AG04449 (cell line): ENCODE measurements at regions not wholly inside any gene's neighbourhood (a gene's known extent, or its start where the extent isn't known, plus 50 kb on each side); places are given as distances from the start of the nearest gene placed in this dataset.
"Not testable (repeated sequence)": the region's sequence is repeated elsewhere in the genome, so short reads cannot be mapped to it uniquely, and the experiment has no call there.

ENCODE experiments used
- CTCF ChIA-PET: fragments of 350-600 bp; formaldehyde crosslinking; extraction: SDS; loops from one replicate; lab custom pipeline; 2021; ENCODE audit warnings: antibody characterized with exemption; lab: Yijun Ruan, JAX
- POLR2A ChIA-PET: fragments of 400-600, 350-600 bp; formaldehyde crosslinking; extraction: SDS; loops from one replicate; lab custom pipeline; 2020; ENCODE audit warnings: antibody characterized with exemption, inconsistent platforms; lab: Yijun Ruan, JAX
- DNase-seq: peaks from one replicate; pipeline ENCODE4 v3.0.0-alpha.2; 2010; ENCODE audit warnings: low read depth, low spot score
- H3K4me3 ChIP-seq: 2 replicates; pipeline ENCODE4 v1.5.1; 2011; ENCODE audit warnings: low read depth, mild to moderate bottlenecking, control low read depth, low read length
- TF ChIP-seq, protein P1 (sequence below): IDR thresholded peaks from one replicate; pipeline ENCODE4 v1.5.1; 2011; ENCODE audit warnings: mild to moderate bottlenecking, moderate library complexity, low read length, control low read depth, inconsistent platforms; ENCODE audit not compliant: insufficient read depth; ENCODE audit errors: missing control alignments

DNA sequence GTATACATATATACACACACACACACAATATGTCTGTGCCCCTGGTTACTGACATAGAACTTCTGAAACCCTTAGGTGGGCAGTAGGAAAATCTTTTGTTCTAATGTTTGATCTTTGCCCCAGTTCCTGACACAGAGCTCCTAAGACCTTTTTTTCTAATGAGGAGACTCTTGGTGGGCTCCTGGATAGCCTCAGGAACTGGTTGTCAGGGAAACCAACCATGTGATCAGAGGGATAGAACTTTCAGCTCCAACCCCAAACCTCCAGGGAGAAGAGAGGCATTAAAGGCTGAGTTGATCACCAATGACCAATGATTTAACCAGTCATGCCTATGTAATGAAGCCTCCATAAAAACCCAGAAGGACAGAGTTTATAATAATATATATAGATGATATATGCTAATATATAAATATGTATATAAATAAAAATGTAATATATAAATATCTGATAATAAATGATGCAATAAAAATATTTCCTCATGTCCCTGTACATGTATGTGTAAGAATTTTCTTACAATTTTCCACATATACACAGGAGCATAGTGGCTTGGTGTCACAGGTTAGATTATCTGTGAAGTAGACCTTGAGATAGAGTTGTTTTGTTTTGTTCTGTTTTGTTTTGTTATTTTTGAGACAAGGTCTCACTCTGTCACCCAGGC lies 93.3 kb downstream of the GPX5 start:
- POLR2A ChIA-PET = no interaction called here
- TF ChIP-seq, protein P1, sequence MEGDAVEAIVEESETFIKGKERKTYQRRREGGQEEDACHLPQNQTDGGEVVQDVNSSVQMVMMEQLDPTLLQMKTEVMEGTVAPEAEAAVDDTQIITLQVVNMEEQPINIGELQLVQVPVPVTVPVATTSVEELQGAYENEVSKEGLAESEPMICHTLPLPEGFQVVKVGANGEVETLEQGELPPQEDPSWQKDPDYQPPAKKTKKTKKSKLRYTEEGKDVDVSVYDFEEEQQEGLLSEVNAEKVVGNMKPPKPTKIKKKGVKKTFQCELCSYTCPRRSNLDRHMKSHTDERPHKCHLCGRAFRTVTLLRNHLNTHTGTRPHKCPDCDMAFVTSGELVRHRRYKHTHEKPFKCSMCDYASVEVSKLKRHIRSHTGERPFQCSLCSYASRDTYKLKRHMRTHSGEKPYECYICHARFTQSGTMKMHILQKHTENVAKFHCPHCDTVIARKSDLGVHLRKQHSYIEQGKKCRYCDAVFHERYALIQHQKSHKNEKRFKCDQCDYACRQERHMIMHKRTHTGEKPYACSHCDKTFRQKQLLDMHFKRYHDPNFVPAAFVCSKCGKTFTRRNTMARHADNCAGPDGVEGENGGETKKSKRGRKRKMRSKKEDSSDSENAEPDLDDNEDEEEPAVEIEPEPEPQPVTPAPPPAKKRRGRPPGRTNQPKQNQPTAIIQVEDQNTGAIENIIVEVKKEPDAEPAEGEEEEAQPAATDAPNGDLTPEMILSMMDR = no peak
- DNase-seq = no peak
- CTCF ChIA-PET = no interaction called here
- no peak overlapping the region for H3K4me3 ChIP-seq

DNA sequence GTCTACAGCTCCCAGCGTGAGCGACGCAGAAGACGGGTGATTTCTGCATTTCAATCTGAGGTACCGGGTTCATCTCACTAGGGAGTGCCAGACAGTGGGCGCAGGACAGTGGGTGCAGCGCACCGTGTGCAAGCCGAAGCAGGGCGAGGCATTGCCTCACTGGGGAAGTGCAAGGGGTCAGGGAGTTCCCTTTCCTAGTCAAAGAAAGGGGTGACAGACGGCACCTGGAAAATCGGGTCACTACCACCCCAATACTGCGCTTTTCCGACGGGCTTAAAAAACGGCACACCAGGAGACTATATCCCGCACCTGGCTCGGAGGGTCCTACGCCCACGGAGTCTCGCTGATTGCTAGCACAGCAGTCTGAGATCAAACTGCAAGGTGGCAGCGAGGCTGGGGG lies 95.6 kb downstream of the GPX5 start:
- CTCF ChIA-PET, POLR2A ChIA-PET, DNase-seq, H3K4me3 ChIP-seq: not testable (repeated sequence)

DNA sequence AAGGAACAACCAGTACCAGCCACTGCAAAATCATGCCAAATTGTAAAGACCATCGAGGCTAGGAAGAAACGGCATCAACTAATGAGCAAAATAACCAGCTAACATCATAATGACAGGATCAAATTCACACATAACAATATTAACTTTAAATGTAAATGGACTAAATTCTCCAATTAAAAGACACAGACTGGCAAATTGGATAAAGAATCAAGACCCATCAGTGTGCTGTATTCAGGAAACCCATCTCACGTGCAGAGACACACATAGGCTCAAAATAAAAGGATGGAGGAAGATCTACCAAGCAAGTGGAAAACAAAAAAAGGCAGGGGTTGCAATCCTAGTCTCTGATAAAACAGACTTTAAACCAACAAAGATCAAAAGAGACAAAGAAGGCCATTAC lies 97.6 kb downstream of the GPX5 start:
- POLR2A ChIA-PET, H3K4me3 ChIP-seq, CTCF ChIA-PET, DNase-seq: not testable (repeated sequence)

DNA sequence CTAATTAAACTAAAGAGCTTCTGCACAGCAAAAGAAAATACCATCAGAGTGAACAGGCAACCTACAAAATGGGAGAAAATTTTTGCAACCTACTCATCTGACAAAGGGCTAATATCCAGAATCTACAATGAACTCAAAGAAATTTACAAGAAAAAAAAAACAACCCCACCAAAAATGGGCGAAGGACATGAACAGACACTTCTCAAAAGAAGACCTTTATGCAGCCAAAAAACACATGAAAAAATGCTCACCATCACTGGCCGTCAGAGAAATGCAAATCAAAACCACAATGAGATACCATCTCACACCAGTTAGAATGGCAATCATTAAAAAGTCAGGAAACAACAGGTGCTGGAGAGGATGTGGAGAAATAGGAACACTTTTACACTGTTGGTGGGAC lies 100.7 kb downstream of the GPX5 start:
- DNase-seq, POLR2A ChIA-PET, CTCF ChIA-PET, H3K4me3 ChIP-seq: not testable (repeated sequence)

DNA sequence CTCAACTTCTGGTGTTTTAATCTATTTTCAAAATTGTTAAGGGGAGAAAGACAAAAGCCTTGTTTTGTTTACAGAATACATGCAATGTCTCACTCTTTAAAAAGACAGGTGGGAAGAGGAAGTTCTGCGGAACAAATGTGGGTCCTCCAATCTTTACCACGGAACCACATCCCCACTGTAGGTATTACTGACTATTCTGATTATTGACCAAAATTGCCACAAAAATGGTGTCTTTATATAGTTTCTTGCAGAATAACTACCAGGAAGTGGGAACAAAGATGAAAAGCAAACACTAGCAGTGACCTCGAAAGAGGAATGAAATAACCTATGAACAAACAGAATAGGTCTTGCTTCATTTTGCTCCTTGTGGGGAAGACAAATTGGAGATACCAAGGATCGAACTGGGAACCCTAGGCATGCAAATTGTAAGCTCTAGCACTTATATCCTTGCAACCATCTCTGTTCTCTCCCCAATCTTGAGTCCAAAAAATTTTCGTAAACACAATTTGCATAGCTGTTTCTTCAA lies 106.7 kb downstream of the GPX5 start:
- H3K4me3 ChIP-seq = no peak overlapping the region
- ChIA-PET POLR2A (no interaction called here), CTCF (no interaction called here)
- DNase-seq = no peak
- TF ChIP-seq, protein P1 = no peak

DNA sequence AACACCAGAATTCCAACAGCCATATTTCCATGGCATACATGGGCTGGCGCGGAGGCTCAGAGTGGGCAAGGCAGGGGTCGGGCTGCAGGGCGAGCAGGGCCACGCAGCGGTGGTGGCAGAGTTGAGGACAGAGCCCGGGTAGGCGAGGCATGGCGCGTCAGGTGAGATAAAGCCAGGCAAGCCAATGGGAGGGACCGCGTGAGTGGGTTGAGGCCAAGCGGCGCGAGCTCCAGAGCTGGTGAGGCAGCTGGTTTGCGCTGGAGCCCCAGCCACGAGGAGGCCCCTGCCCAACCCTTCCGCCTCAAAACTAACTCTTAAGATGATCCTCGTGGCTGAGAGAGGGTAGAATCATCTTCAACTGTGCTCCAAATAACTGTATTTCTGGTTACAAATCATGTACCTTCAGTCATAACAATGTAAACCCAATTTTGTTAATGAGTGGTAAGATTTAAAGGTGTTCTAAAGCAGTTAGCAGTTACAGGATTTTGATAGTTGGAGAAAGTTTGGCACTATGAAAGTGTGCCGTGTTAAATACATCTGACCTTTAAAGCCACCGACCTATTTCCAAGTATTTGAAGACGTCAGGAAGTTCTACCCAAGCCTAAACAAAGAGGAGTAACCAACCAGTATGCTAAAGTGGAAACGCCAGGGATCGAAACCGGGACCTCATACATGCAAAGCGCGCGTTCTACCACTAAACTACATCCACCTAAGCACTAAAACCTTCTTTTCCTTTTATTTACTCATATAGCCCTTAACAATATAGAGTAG lies 107.9 kb downstream of the GPX5 start:
- POLR2A ChIA-PET = no interaction called here
- CTCF ChIA-PET = no interaction called here
- DNase-seq = no peak
- no peak overlapping the region for H3K4me3 ChIP-seq
- TF ChIP-seq, protein P1 = no peak

DNA sequence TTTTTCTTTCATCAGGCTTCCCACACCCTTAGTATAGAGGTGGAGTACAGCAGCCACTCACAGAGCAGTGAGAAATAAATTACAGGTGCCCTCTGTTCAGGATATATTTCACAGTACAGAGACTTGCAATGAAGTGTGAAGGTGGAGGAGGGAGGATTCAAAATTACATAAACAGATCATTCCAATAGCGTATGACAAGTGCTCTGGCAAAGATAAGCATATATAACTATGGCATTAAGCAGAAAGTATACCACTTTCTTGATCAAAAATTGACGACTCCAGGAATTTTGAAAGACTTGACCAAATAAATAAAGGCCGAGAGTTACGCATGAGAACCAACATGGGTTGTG lies 108.7 kb downstream of the GPX5 start:
- CTCF ChIA-PET = interaction anchor here (1.3 kb wide), 1 partner anchor 26 kb away, joined by 3 read pairs; no protein-coding TSS in a partner anchor
- TF ChIP-seq, protein P1 = no peak
- POLR2A ChIA-PET = no interaction called here
- DNase-seq = no peak
- H3K4me3 ChIP-seq = no peak overlapping the region; the same call in 1 of the 2 replicates
